A172 (cell line): ENCODE measurements at regions not wholly inside any gene's neighbourhood (a gene's known extent, or its start where the extent isn't known, plus 50 kb on each side); places are given as distances from the start of the nearest gene placed in this dataset.
A peak's percentile ranks its signal among the peaks of the same experiment; 100 is the strongest.
"Not testable (repeated sequence)": the region's sequence is repeated elsewhere in the genome, so short reads cannot be mapped to it uniquely, and the experiment has no call there.

Experiments used
- DNase-seq: peaks from one replicate; pipeline ENCODE4 v3.0.0-alpha.2; 2015; ENCODE audit warnings: low spot score

- DNase-seq: no peak
These were observed 243.3 kb upstream of the CTNND2 start for GRCh38 chr5:12147513-12147912.

- DNase-seq: no peak
These were observed 237.2 kb upstream of the CTNND2 start for GRCh38 chr5:12141496-12141895.

GRCh38 chr5:12133520-12133919 is 229.3 kb upstream of the CTNND2 start:
- no peak for DNase-seq

- not testable (repeated sequence) for DNase-seq
These were observed 226.8 kb upstream of the CTNND2 start for GRCh38 chr5:12131020-12131419.

- no peak for DNase-seq
These were observed 221.6 kb upstream of the CTNND2 start for GRCh38 chr5:12125895-12126294.

GRCh38 chr5:12119657-12120056 is 215.4 kb upstream of the CTNND2 start:
- no peak for DNase-seq

- DNase-seq: no peak
These were observed 209.8 kb upstream of the CTNND2 start for GRCh38 chr5:12114075-12114474.

GRCh38 chr5:12113062-12113461 is 208.8 kb upstream of the CTNND2 start:
- no peak for DNase-seq

- DNase-seq: no peak
These were observed 207.0 kb upstream of the CTNND2 start for GRCh38 chr5:12111261-12111660.

GRCh38 chr5:12110629-12111028 is 206.4 kb upstream of the CTNND2 start:
- DNase-seq: no peak

- no peak for DNase-seq
These were observed 204.9 kb upstream of the CTNND2 start for GRCh38 chr5:12109075-12109688.

- DNase-seq: no peak
These were observed 197.9 kb upstream of the CTNND2 start for GRCh38 chr5:12102151-12102550.

GRCh38 chr5:12100542-12100941 is 196.3 kb upstream of the CTNND2 start:
- no peak for DNase-seq

GRCh38 chr5:12099296-12099695 is 195.1 kb upstream of the CTNND2 start:
- DNase-seq: no peak

GRCh38 chr5:12095808-12096281 is 191.6 kb upstream of the CTNND2 start:
- DNase-seq: no peak

GRCh38 chr5:12093586-12093985 is 189.3 kb upstream of the CTNND2 start:
- DNase-seq: no peak

- DNase-seq: no peak
These were observed 176.5 kb upstream of the CTNND2 start for GRCh38 chr5:12080761-12081160.

- DNase-seq: not testable (repeated sequence)
These were observed 174.0 kb upstream of the CTNND2 start for GRCh38 chr5:12078286-12078685.

GRCh38 chr5:12073426-12073825 is 169.2 kb upstream of the CTNND2 start:
- no peak for DNase-seq

GRCh38 chr5:12072441-12072840 is 168.2 kb upstream of the CTNND2 start:
- no peak for DNase-seq

GRCh38 chr5:12071455-12071854 is 167.2 kb upstream of the CTNND2 start:
- DNase-seq: no peak

- peak; percentile 48 for DNase-seq
These were observed 119.5 kb upstream of the CTNND2 start for GRCh38 chr5:12023614-12024241.

- DNase-seq: no peak
These were observed 118.2 kb upstream of the CTNND2 start for GRCh38 chr5:12022444-12022843.

GRCh38 chr5:12019306-12019705 is 115.1 kb upstream of the CTNND2 start:
- DNase-seq: no peak
